IMR-90 (cell line): ENCODE measurements at regions not wholly inside any gene's neighbourhood (a gene's known extent, or its start where the extent isn't known, plus 50 kb on each side); places are given as distances from the start of the nearest gene placed in this dataset.

ENCODE experiments used
- ATAC-seq: fragments of 200-7000 bp; cut with Tn5 transposase; 2 replicates; pipeline ENCODE4 v1.9.1; 2020; ENCODE audit warnings: low read depth, mild to moderate bottlenecking, moderate library complexity
- BruUV-seq: library from RNA; stranded (reverse); fragments of 400-500 nt; replicated peaks from 2 replicates; lab custom pipeline; 2021; lab: Mats Ljungman, UMichigan
- CTCF ChIA-PET: fragments of 300-600 bp; formaldehyde crosslinking; extraction: SDS; loops from one replicate; lab custom pipeline; 2021; ENCODE audit warnings: antibody characterized with exemption; lab: Yijun Ruan, JAX
- POLR2A ChIA-PET: fragments of 300-600 bp; sonication (Branson Sonifier 250); formaldehyde crosslinking; loops from one replicate; lab custom pipeline; 2022; ENCODE audit warnings: antibody characterized with exemption; ENCODE audit not compliant: unreplicated experiment; lab: Charles Lee
- DNase-seq: peaks from one replicate; pipeline ENCODE4 v3.0.0; 2013
- H2AFZ ChIP-seq: replicated peaks from 2 replicates; pipeline ENCODE3; 2013; ENCODE audit warnings: low read length, mild to moderate bottlenecking; ENCODE audit not compliant: poor library complexity
- H2AK5ac ChIP-seq: 2 replicates; pipeline ENCODE4 v1.6.1; 2013; ENCODE audit warnings: low read depth, low read length, inconsistent platforms
- H2AK9ac ChIP-seq: replicated peaks from 2 replicates; pipeline ENCODE3; 2013; ENCODE audit warnings: mild to moderate bottlenecking, low read depth, low read length, moderate library complexity; ENCODE audit not compliant: poor library complexity
- H2BK120ac ChIP-seq: 2 replicates; pipeline ENCODE4 v1.6.1; 2013; ENCODE audit warnings: low read depth, low read length, inconsistent platforms
- H2BK15ac ChIP-seq: 3 replicates; pipeline ENCODE4 v1.6.1; 2013; ENCODE audit warnings: low read depth, low read length, inconsistent platforms
- H2BK20ac ChIP-seq: 2 replicates; pipeline ENCODE4 v1.6.1; 2013; ENCODE audit warnings: low read depth, mild to moderate bottlenecking, inconsistent platforms, low read length, moderate library complexity
- H2BK5ac ChIP-seq: 2 replicates; pipeline ENCODE4 v1.6.1; 2013; ENCODE audit warnings: mild to moderate bottlenecking, low read depth, low read length, inconsistent platforms; ENCODE audit not compliant: poor library complexity, severe bottlenecking
- H3K14ac ChIP-seq: replicated peaks from 2 replicates; pipeline ENCODE4 v1.6.1; 2013; ENCODE audit warnings: low read depth, low read length, inconsistent platforms
- H3K18ac ChIP-seq: 2 replicates; pipeline ENCODE4 v1.6.1; 2013; ENCODE audit warnings: low read depth, low read length, control low read depth
- H3K23ac ChIP-seq: 2 replicates; pipeline ENCODE4 v1.6.1; 2013; ENCODE audit warnings: low read depth, low read length, inconsistent platforms
- H3K27ac ChIP-seq: 2 replicates; pipeline ENCODE4 v1.5.1; 2013; ENCODE audit warnings: mild to moderate bottlenecking, control low read depth, low read length; ENCODE audit not compliant: insufficient read depth
- H3K27me3 ChIP-seq: 2 replicates; pipeline ENCODE4 v1.6.1; 2013; ENCODE audit warnings: low read length; ENCODE audit not compliant: control insufficient read depth, insufficient read depth
- H3K36me3 ChIP-seq: 2 replicates; pipeline ENCODE4 v1.6.1; 2013; ENCODE audit warnings: low read length, mixed read lengths; ENCODE audit not compliant: control insufficient read depth, insufficient read depth
- H3K4ac ChIP-seq: 2 replicates; pipeline ENCODE4 v1.6.1; 2013; ENCODE audit warnings: low read depth, low read length, inconsistent platforms
- H3K4me1 ChIP-seq: 2 replicates; pipeline ENCODE4 v1.6.1; 2013; ENCODE audit warnings: low read length, mixed read lengths; ENCODE audit not compliant: control insufficient read depth, insufficient read depth
- H3K4me2 ChIP-seq: 2 replicates; pipeline ENCODE4 v1.6.1; 2013; ENCODE audit warnings: low read depth, mild to moderate bottlenecking, control low read depth, low read length, moderate library complexity
- H3K4me3 ChIP-seq: 2 replicates; pipeline ENCODE4 v1.5.1; 2013; ENCODE audit warnings: low read depth, mild to moderate bottlenecking, control low read depth, low read length, moderate library complexity; ENCODE audit not compliant: insufficient read depth
- H3K56ac ChIP-seq: 2 replicates; pipeline ENCODE4 v1.6.1; 2013; ENCODE audit warnings: low read length, inconsistent platforms; ENCODE audit not compliant: insufficient read depth; ENCODE audit errors: extremely low read depth
- H3K79me1 ChIP-seq, 2 experiments: 2 replicates each; pipeline ENCODE4 v1.6.1; 2013; ENCODE audit warnings: low read length in 2 of 2, inconsistent platforms in 1 of 2, low read depth in 1 of 2
- H3K9ac ChIP-seq: 2 replicates; pipeline ENCODE4 v1.6.1; 2013; ENCODE audit warnings: low read depth, low read length, control low read depth
- H3K9me1 ChIP-seq: 2 replicates; pipeline ENCODE4 v1.6.1; 2013; ENCODE audit warnings: low read length, inconsistent platforms; ENCODE audit not compliant: insufficient read depth
- H3K9me3 ChIP-seq: 2 replicates; pipeline ENCODE4 v1.6.1; 2013; ENCODE audit warnings: low read length; ENCODE audit not compliant: control insufficient read depth, insufficient read depth
- H4K20me1 ChIP-seq: 2 replicates; pipeline ENCODE4 v1.6.1; 2013; ENCODE audit warnings: low read length, inconsistent platforms; ENCODE audit not compliant: insufficient read depth
- H4K5ac ChIP-seq: 2 replicates; pipeline ENCODE4 v1.6.1; 2013; ENCODE audit warnings: mild to moderate bottlenecking, low read depth, low read length, control low read depth
- H4K8ac ChIP-seq, 2 experiments: 2 replicates each; pipeline ENCODE4 v1.6.1; 2013; ENCODE audit warnings: low read depth in 2 of 2, low read length in 2 of 2, control low read depth in 1 of 2, inconsistent platforms in 1 of 2
- H4K91ac ChIP-seq: 2 replicates; pipeline ENCODE4 v1.6.1; 2013; ENCODE audit warnings: low read depth, low read length, inconsistent platforms; ENCODE audit not compliant: insufficient read depth
- NFE2L2 ChIP-seq: fragments of 150-350 bp; IDR thresholded peaks from 2 replicates; pipeline ENCODE4 v1.6.1; 2016; ENCODE audit warnings: low read depth, mild to moderate bottlenecking, low read length
- RCOR1 ChIP-seq: IDR thresholded peaks from 2 replicates; pipeline ENCODE4 v1.6.1; 2012; ENCODE audit warnings: mild to moderate bottlenecking, low read length, improper control_type of control experiment; ENCODE audit not compliant: insufficient replicate concordance
- WGBS, 2 experiments: methylation state at CpG; one replicate each; pipeline versions ENCODE4 v1.1.5 to v1.1.7; 2013; ENCODE audit warnings: missing lambda C conversion rate in 2 of 2; ENCODE audit not compliant: insufficient read length in 1 of 2; ENCODE audit errors: extremely low coverage in 2 of 2; 5-methylcytosine and 5-hydroxymethylcytosine counted together
- dilution Hi-C: fragments of 300-500 bp; cut with HindIII; formaldehyde crosslinking; loops from one replicate; pipeline ENCODE4 v1.14.3; 2018; ENCODE audit warnings: low sequenced_read_pairs; ENCODE audit not compliant: unreplicated experiment
- in situ Hi-C: fragments of 300-500 bp; cut with MboI; formaldehyde crosslinking; loops from 3 replicates; pipeline ENCODE4 v1.14.3; 2019; ENCODE audit warnings: low sequenced_read_pairs, inconsistent platforms, mixed read lengths
- intact Hi-C: fragments of 100-400 bp; cut with micrococcal nuclease; formaldehyde crosslinking; loops from 2 replicates; pipeline ENCODE4 v1.10.0; 2022

GRCh38 chr20:39751557-39752137, 789.5 kb downstream of the DHX35 start:
- Histone ChIP-seq H2AFZ (no peak overlapping the region), H3K18ac (no peak overlapping the region), H2BK120ac (no peak overlapping the region), H4K91ac (no peak overlapping the region), H3K27me3 (no peaks in the 10 kb centered on the region), H2AK9ac (no peak overlapping the region), H2BK15ac (no peak overlapping the region), H3K9me3 (0 out of 2 replicates have a peak, but pooled peaks cover 2% of the 10 kb centered on the region), H3K14ac (no peak overlapping the region), H3K56ac (no peak overlapping the region), H3K4me2 (no peak overlapping the region), H3K4me3 (no peak overlapping the region), H4K20me1 (no peaks in the 10 kb centered on the region), H4K8ac (no peak overlapping the region), H3K79me1 (no peaks in the 10 kb centered on the region), H3K9me1 (no peaks in the 10 kb centered on the region), H3K4me1 (no peaks in the 10 kb centered on the region), H3K36me3 (no peaks in the 10 kb centered on the region), H3K4ac (no peak overlapping the region), H2BK20ac (no peak overlapping the region), H2BK5ac (no peak overlapping the region), H3K23ac (no peak overlapping the region), H3K9ac (no peak overlapping the region), H4K5ac (no peak overlapping the region), H3K27ac (no peak overlapping the region), H2AK5ac (no peak overlapping the region)
- ATAC-seq (no peak), DNase-seq (no peak)
- BruUV-seq, result no TSS peak
- POLR2A ChIA-PET, result no interaction called here
- no peak for TF ChIP-seq RCOR1
- TF ChIP-seq NFE2L2, result no peak
- CTCF ChIA-PET, result no interaction called here
- intact Hi-C loops, result no loop called here
- no CpG with 5 or more reads among the region's 4 CpGs for WGBS, 2 experiments
- in situ Hi-C loops, result no loop called here
- dilution Hi-C loops, result no loop called here
